HL-60 (cell line): ENCODE measurements at regions not wholly inside any gene's neighbourhood (a gene's known extent, or its start where the extent isn't known, plus 50 kb on each side); places are given as distances from the start of the nearest gene placed in this dataset.

Source experiments
- DNase-seq, 2 experiments: peaks; one replicate each; pipeline ENCODE4 v3.0.0-alpha.2; 2010 to 2020; ENCODE audit warnings: low read depth in 1 of 2, low spot score in 1 of 2
- H3K27ac ChIP-seq: fragments of 250-450 bp; sonication (Bioruptor Pico); replicated peaks from 2 replicates; pipeline ENCODE4 v1.5.1; 2020; ENCODE audit warnings: mild to moderate bottlenecking, moderate library complexity
- H3K27me3 ChIP-seq: fragments of 250-450 bp; sonication (Bioruptor Pico); 2 replicates; pipeline ENCODE4 v1.5.1; 2021; ENCODE audit warnings: mild to moderate bottlenecking, moderate library complexity; ENCODE audit not compliant: insufficient read depth, poor library complexity, severe bottlenecking
- H3K4me3 ChIP-seq: replicated peaks from 2 replicates; pipeline ENCODE4 v1.5.1; 2011; ENCODE audit warnings: mild to moderate bottlenecking, control low read depth, low read length; ENCODE audit not compliant: insufficient read depth
- CTCF ChIP-seq: IDR thresholded peaks from one replicate; pipeline ENCODE4 v1.5.1; 2011; ENCODE audit warnings: low read length, control low read depth, inconsistent platforms; ENCODE audit not compliant: insufficient read depth
- GABPA ChIP-seq: IDR thresholded peaks from 2 replicates; pipeline ENCODE4 v1.6.1; 2012; ENCODE audit warnings: low read depth
- POLR2AphosphoS5 ChIP-seq: IDR thresholded peaks from 2 replicates; pipeline ENCODE4 v1.6.1; 2012; ENCODE audit warnings: low read depth
- REST ChIP-seq: IDR thresholded peaks from 2 replicates; pipeline ENCODE4 v1.6.1; 2012; ENCODE audit warnings: low read depth; ENCODE audit not compliant: insufficient replicate concordance
- SPI1 ChIP-seq: IDR thresholded peaks from 2 replicates; pipeline ENCODE4 v1.6.1; 2012; ENCODE audit warnings: low read depth, mild to moderate bottlenecking, borderline replicate concordance

GRCh38 chr1:5296095-5296494 is 641.7 kb downstream of the AJAP1 start:
- no peak for TF ChIP-seq GABPA
- TF ChIP-seq REST = no peak
- TF ChIP-seq CTCF = no peak
- no peak for TF ChIP-seq SPI1
- no peak for TF ChIP-seq POLR2AphosphoS5
- Histone ChIP-seq H3K27me3 (no peaks in the 10 kb centered on the region), H3K27ac (no peak overlapping the region), H3K4me3 (no peak overlapping the region)
- DNase-seq = no peak

- no peak for DNase-seq
- TF ChIP-seq POLR2AphosphoS5 (no peak), REST (no peak), GABPA (no peak), SPI1 (no peak), CTCF (no peak)
- H3K27ac ChIP-seq = no peak overlapping the region
- no peak overlapping the region for H3K4me3 ChIP-seq
- H3K27me3 ChIP-seq = no peaks in the 10 kb centered on the region
These were observed 637.5 kb downstream of the AJAP1 start for GRCh38 chr1:5291889-5292288.

- no peak for DNase-seq
- peak; percentile 75 for TF ChIP-seq REST
- no peak for TF ChIP-seq SPI1
- Histone ChIP-seq H3K27ac (no peak overlapping the region), H3K27me3 (no peaks in the 10 kb centered on the region), H3K4me3 (no peak overlapping the region)
These were observed 633.1 kb downstream of the AJAP1 start for GRCh38 chr1:5287178-5288150.
